H1 (cell line): ENCODE measurements at regions not wholly inside any gene's neighbourhood (a gene's known extent, or its start where the extent isn't known, plus 50 kb on each side); places are given as distances from the start of the nearest gene placed in this dataset.

Experiments
- HDAC6 ChIP-seq: IDR thresholded peaks from one replicate; pipeline ENCODE4 v1.7.1; 2012; ENCODE audit warnings: low read depth, mild to moderate bottlenecking, inconsistent platforms, low read length, moderate library complexity
- NRF1 ChIP-seq: IDR thresholded peaks from 2 replicates; pipeline ENCODE4 v1.6.1; 2011; ENCODE audit warnings: mild to moderate bottlenecking, low read depth, low read length, improper control_type of control experiment

GRCh38 chr3:159652452-159652851 lies 336.2 kb upstream of the IL12A start (continued):
- TF ChIP-seq HDAC6, result no peak
- TF ChIP-seq NRF1, result no peak
- TF ChIP-seq, all 59 proteins: peak for 0
